Vagina (tissue), 2 donors: ENCODE measurements at regions not wholly inside any gene's neighbourhood (a gene's known extent, or its start where the extent isn't known, plus 50 kb on each side); places are given as distances from the start of the nearest gene placed in this dataset.

ENCODE experiments used
- DNase-seq, 2 donors: peaks; one replicate each; pipeline ENCODE4 v3.0.0-alpha.2; 2017; ENCODE audit errors: extremely low spot score in 2 of 2
- H3K27ac ChIP-seq: fragments of 200-600 bp; sonication (generic); one replicate; pipeline ENCODE4 v1.5.1; 2019
- H3K27me3 ChIP-seq: fragments of 200-600 bp; sonication (generic); one replicate; pipeline ENCODE4 v1.5.1; 2019
- H3K36me3 ChIP-seq, 2 donors: fragments of 200-600 bp; sonication (generic); one replicate each; pipeline ENCODE4 v1.5.1; 2017 to 2019
- H3K4me1 ChIP-seq: fragments of 200-600 bp; sonication (generic); one replicate; pipeline ENCODE4 v1.5.1; 2019
- H3K4me3 ChIP-seq, 2 donors: fragments of 200-600 bp; sonication (generic); 1 replicate in 1 of 2; 2 replicates in 1 of 2; pipeline ENCODE4 v1.5.1; 2016 to 2019
- H3K9me3 ChIP-seq: fragments of 200-600 bp; sonication (generic); one replicate; pipeline ENCODE4 v1.5.1; 2019
- CTCF ChIP-seq, 3 experiments: fragments of 450-650 bp in 2 of 3; fragments of 200-600 bp in 1 of 3; sonication (generic) in 1 of 3; IDR thresholded peaks; one replicate each; pipeline ENCODE4 v1.5.1; 2017 to 2019; ENCODE audit warnings: antibody characterized with exemption in 3 of 3, mild to moderate bottlenecking in 2 of 3, moderate library complexity in 2 of 3
- POLR2A ChIP-seq, 2 donors: fragments of 450-650 bp; IDR thresholded peaks; one replicate each; pipeline ENCODE4 v1.6.1; 2017; ENCODE audit warnings: antibody characterized with exemption in 2 of 2, mild to moderate bottlenecking in 2 of 2, moderate library complexity in 2 of 2
- POLR2AphosphoS5 ChIP-seq, 2 donors: sonication (generic); formaldehyde crosslinking; IDR thresholded peaks; one replicate each; pipeline ENCODE4 v1.9.0; 2017; ENCODE audit warnings: antibody characterized with exemption in 2 of 2, mild to moderate bottlenecking in 2 of 2, low read depth in 1 of 2; ENCODE audit not compliant: insufficient read depth in 1 of 2
- intact Hi-C: fragments of 100-400 bp; cut with DNase I; formaldehyde crosslinking; loops from one replicate; pipeline ENCODE4 v1.15.1; 2023

DNA sequence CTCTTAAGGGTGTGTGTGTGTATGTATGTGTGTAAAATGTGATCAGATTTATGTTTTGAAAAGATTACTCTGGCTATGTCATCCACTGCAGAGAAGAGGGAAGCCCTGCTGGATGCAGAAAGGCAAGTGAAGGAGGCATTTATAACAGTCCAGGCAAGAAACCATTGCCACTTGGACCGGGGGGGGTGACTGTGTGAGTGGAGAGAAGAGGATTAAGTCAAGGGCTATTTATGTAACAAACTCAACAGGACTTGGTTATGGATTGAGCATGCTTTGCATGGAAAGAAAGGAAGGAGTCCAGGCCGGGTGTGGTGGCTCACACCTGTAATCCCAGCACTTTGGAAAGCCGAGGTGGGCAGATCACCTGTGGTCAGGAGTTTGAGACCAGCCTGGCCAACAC is 143.0 kb downstream of the URB2 start:
- Histone ChIP-seq H3K36me3 (no peaks in the 10 kb centered on the region), H3K4me1 (no peaks in the 10 kb centered on the region), H3K9me3 (no peaks in the 10 kb centered on the region), H3K4me3 (no peak overlapping the region), H3K27me3 (no peaks in the 10 kb centered on the region), H3K27ac (no peak overlapping the region)
- intact Hi-C loops, result no loop called here
- DNase-seq, result no peak
- TF ChIP-seq CTCF (IDR thresholded peaks at IDR 0.05) (no peak), POLR2AphosphoS5 (IDR thresholded peaks at IDR 0.05; ENCODE audit: insufficient read depth in 1 of 2, low read depth in 1 of 2) (no peak)

- no peak overlapping the region for H3K4me3 ChIP-seq
- TF ChIP-seq POLR2AphosphoS5 (IDR thresholded peaks at IDR 0.05; ENCODE audit: insufficient read depth in 1 of 2, low read depth in 1 of 2) (no peak), CTCF (IDR thresholded peaks at IDR 0.05) (no peak), POLR2A (IDR thresholded peaks at IDR 0.05) (no peak)
- no peak overlapping the region for H3K27ac ChIP-seq
- intact Hi-C loops, result no loop called here
- no peak for DNase-seq
- H3K27me3 ChIP-seq, result no peaks in the 10 kb centered on the region
- H3K4me1 ChIP-seq, result no peaks in the 10 kb centered on the region
- no peaks in the 10 kb centered on the region for H3K9me3 ChIP-seq
- H3K36me3 ChIP-seq, result no peaks in the 10 kb centered on the region
Measured at GRCh38 chr1:229769809-229770208, 143.8 kb downstream of the URB2 start.

DNA sequence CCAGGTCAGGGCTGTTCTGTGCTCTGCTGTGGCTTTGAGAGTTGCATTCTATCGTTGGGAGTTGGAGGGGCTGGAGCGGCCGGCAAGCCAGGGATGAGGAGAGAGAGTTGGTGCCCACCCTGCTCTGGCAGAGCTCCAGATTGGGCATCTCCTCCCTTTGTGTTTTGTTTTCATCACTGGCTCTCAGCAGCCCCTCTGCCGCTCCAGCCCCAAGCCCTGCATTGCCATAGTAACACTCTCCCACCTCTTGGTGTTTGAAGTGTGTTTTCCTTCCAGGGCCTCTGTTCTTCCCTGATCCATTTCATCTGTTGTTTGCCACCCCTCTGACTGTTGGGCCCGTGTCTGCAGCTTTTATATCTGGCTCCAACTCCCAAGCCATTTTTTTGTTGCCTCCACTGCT is 152.7 kb downstream of the URB2 start:
- intact Hi-C loops, result no loop called here
- TF ChIP-seq CTCF (IDR thresholded peaks at IDR 0.05) (no peak), POLR2A (IDR thresholded peaks at IDR 0.05) (no peak), POLR2AphosphoS5 (IDR thresholded peaks at IDR 0.05; ENCODE audit: insufficient read depth in 1 of 2, low read depth in 1 of 2) (no peak)
- no peak for DNase-seq

DNA sequence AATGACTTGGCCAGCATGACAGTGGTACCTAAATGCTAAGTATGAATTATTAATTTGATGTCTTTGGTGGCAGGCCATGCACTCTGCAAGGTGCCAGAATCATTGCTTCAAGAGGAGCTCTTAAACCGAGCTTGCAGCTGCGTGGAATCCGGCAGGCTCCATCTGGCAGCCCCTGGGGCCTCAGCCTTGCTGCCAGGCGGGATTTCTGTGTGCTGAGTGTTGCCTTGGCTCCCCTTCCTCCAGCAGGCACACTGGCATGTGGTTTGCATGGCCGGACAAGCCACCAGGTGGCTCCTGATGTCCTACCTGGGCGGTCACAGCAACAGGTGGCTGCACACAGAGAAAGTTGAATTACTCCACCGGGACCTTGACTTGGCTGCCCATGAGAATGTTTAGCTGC is 155.4 kb downstream of the URB2 start:
- Histone ChIP-seq H3K4me1 (no peaks in the 10 kb centered on the region), H3K9me3 (no peaks in the 10 kb centered on the region), H3K36me3 (no peaks in the 10 kb centered on the region), H3K27me3 (no peaks in the 10 kb centered on the region), H3K27ac (no peak overlapping the region), H3K4me3 (no peak overlapping the region)
- intact Hi-C loops, result no loop called here
- no peak for DNase-seq
- TF ChIP-seq CTCF (IDR thresholded peaks at IDR 0.05) (no peak), POLR2A (IDR thresholded peaks at IDR 0.05) (no peak), POLR2AphosphoS5 (IDR thresholded peaks at IDR 0.05; ENCODE audit: insufficient read depth in 1 of 2, low read depth in 1 of 2) (no peak)

More for the DNA sequence above, 152.7 kb downstream of the URB2 start:
- Histone ChIP-seq H3K9me3 (no peaks in the 10 kb centered on the region), H3K27me3 (no peaks in the 10 kb centered on the region), H3K36me3 (no peaks in the 10 kb centered on the region), H3K4me3 (no peak overlapping the region), H3K27ac (no peak overlapping the region), H3K4me1 (no peaks in the 10 kb centered on the region)

- intact Hi-C loops, result no loop called here
- Histone ChIP-seq H3K4me1 (no peaks in the 10 kb centered on the region), H3K4me3 (no peak overlapping the region), H3K27me3 (no peaks in the 10 kb centered on the region), H3K36me3 (no peaks in the 10 kb centered on the region), H3K27ac (no peak overlapping the region), H3K9me3 (no peaks in the 10 kb centered on the region)
- TF ChIP-seq CTCF (IDR thresholded peaks at IDR 0.05), result no peak
- no peak for TF ChIP-seq POLR2A (IDR thresholded peaks at IDR 0.05)
- TF ChIP-seq POLR2AphosphoS5 (IDR thresholded peaks at IDR 0.05; ENCODE audit: insufficient read depth in 1 of 2, low read depth in 1 of 2), result no peak
- DNase-seq, result no peak
Measured at GRCh38 chr1:229782469-229782868, 156.4 kb downstream of the URB2 start.
